ENCODE measurements at regions not wholly inside any gene's neighbourhood (a gene's known extent, or its start where the extent isn't known, plus 50 kb on each side); places are given as distances from the start of the nearest gene placed in this dataset.
"Not testable (repeated sequence)": the region's sequence is repeated elsewhere in the genome, so short reads cannot be mapped to it uniquely, and the experiment has no call there.

DNA sequence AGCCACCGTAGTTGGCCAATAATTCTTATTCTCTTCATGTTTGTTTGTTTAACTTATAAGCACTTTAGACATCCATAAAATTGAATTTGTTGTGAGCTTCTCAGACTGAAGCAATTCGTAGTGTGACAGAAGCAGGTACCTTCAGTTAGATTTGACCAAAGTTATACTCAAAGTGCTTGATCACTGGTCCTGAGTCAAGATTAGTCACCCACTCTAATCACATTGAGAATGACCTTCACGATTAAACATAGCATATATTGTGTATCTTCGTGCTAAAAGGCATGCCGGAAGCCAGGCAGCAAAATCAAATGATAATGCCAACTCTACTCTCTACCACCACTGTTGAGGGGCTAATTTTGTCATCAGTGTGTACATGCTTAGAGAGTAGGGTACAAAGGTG lies 763.7 kb upstream of the MBL2 start:
- no peak for DNase-seq

GRCh38 chr10:53534428-53534827 lies 761.8 kb upstream of the MBL2 start:
- no peak for DNase-seq

DNA sequence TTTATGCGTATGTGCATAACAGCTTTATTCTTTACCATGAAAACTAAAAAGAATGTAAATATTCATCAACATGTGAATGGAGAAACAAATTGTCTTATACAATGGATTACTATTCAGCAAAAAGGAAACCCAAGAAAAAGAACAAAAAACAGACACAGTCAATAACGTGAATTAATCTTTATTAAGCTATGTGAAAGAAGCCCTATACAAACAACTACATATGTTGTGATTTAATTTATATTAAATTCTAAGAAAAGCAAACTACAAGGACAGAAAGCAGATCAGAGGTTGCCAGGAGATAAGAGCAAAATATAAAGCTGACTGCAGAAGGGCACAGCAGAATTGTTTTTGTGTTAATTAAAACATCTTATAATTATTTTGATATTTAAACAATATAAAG lies 756.4 kb upstream of the MBL2 start:
- no peak for DNase-seq

DNA sequence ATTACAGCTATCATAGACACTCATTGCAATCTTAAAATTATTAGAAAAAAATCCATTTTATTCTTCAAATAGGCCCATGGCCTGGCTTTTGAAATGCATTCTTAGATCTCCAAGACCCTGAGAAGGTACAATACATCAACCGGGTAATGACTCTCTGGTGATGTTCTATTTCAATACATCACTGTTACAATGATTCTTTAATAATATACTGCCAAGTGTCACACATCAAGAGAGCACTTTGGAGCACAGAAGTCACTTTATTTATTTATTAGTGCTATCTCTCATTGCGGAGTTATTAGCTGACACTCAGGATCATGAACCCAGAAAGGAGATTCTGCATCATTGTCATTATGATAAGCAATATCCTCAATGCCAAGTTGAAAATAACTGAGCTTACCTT lies 748.5 kb upstream of the MBL2 start:
- no peak for DNase-seq

- DNase-seq = no peak
Measured at GRCh38 chr10:53508197-53508596, 735.6 kb upstream of the MBL2 start.

- DNase-seq = not testable (repeated sequence)
Measured at GRCh38 chr10:53504492-53504891, 731.9 kb upstream of the MBL2 start.

- no peak for DNase-seq
Measured at GRCh38 chr10:53491774-53492173, 719.2 kb upstream of the MBL2 start.

GRCh38 chr10:53490553-53490952 lies 718.0 kb upstream of the MBL2 start:
- no peak for DNase-seq

GRCh38 chr10:53489335-53490182 lies 717.0 kb upstream of the MBL2 start:
- no peak for DNase-seq

GRCh38 chr10:53487019-53487983 lies 714.7 kb upstream of the MBL2 start:
- DNase-seq = no peak

GRCh38 chr10:53485422-53485821 lies 712.8 kb upstream of the MBL2 start:
- DNase-seq = not testable (repeated sequence)

GRCh38 chr10:53479365-53479764 lies 706.8 kb upstream of the MBL2 start:
- DNase-seq = no peak

DNA sequence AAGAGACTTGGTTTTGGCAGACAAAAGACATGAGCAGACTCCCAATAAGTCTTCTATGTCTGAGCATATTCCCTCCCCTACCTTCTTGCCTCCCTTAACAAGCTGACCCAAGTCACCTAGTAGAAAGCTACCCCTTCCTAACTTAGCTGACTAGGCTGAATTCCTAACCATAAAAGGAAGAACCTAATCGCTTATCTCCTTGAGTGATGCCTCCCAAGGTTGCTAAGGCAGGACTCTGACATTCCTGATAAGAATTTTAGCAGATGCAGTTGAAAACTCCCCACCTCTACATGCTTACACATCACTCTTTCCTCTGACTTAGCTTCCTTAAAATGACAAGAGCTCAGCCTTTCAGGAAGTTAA lies 704.7 kb upstream of the MBL2 start:
- no peak for DNase-seq

GRCh38 chr10:53476650-53477312 lies 704.2 kb upstream of the MBL2 start:
- DNase-seq = no peak

DNA sequence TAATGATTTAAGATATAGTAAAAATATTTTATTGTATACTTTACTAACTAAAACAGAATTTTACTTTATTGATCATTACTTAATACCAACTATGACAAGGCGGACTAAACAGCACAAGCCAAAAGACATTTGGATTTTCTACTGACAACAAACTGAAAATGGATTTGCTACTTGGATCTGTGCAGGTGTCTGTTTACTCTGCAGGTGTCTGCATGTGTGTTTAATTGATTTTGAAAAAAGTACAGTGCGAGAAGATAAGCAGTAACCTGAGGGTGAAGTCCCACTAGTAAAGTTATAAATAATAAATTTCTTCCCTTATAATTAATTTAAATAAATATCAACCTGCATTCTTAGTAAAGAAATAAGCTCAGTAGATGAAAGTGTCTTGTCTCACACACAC lies 696.8 kb upstream of the MBL2 start:
- DNase-seq = no peak

DNA sequence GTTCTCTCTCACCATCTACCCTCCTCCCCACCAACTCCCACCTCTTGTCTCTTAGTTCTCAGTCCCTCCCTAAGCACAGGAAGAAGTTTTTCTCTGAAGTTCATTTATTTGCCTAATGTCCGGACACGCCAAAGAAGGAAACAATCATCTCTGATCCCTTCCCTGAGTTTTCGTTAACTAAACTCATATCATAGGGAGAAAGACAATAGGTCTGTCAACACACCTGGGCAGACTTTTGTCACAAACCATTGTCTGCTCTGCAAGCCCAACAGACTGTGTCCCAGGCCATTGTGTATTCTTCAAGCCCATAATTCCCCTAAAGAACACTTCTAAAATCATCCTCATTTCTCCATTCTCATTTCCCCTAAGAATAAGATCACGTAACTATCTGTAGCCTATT lies 691.0 kb upstream of the MBL2 start:
- DNase-seq = no peak

GRCh38 chr10:53458007-53458406 lies 685.4 kb upstream of the MBL2 start:
- no peak for DNase-seq

DNA sequence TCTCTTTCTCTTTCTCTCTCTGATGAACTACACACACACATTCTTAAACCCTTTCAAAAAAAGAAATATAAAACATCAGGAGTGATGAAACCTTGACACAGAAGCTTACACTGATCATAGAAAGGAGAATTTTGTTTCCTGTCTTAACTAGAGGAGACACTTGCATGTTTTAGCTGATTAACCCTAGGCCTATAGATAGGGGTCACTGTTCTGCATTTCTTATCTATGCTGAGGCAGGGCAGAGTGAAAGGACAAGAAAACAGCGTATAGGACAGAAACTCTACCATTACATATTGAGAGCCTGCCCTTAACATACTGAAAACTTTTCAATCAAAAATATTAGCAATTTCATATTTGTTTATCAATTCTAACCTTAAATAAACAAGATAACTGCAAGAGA lies 680.6 kb upstream of the MBL2 start:
- no peak for DNase-seq

GRCh38 chr10:53447576-53447975 lies 675.0 kb upstream of the MBL2 start:
- DNase-seq = no peak

- no peak for DNase-seq
Measured at GRCh38 chr10:53441843-53442242, 669.3 kb upstream of the MBL2 start.

DNA sequence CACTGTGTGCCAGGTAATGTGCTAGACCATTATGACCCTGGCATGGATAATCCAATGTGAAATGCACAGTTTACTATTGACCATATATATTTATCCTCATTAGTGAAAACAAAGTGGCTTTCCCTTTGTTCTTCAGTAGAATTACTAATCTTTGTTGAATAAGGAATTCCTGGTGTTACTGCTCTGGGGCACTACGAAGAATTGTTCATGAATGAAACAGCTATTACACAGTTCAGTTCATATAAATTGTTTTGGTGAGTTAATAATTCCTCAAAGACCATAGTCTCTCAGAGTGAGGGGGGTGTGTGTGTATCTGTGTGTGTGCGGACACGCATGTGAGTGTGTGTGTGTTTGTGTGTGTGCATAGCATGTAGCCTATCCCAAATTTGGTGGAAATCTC lies 668.0 kb upstream of the MBL2 start:
- DNase-seq = no peak

GRCh38 chr10:53439075-53439474 lies 666.5 kb upstream of the MBL2 start:
- DNase-seq = not testable (repeated sequence)

All from nucleus accumbens (tissue), 56 donors.